ENCODE measurements at regions not wholly inside any gene's neighbourhood (a gene's known extent, or its start where the extent isn't known, plus 50 kb on each side); places are given as distances from the start of the nearest gene placed in this dataset.
"Not testable (repeated sequence)": the region's sequence is repeated elsewhere in the genome, so short reads cannot be mapped to it uniquely, and the experiment has no call there.

DNA sequence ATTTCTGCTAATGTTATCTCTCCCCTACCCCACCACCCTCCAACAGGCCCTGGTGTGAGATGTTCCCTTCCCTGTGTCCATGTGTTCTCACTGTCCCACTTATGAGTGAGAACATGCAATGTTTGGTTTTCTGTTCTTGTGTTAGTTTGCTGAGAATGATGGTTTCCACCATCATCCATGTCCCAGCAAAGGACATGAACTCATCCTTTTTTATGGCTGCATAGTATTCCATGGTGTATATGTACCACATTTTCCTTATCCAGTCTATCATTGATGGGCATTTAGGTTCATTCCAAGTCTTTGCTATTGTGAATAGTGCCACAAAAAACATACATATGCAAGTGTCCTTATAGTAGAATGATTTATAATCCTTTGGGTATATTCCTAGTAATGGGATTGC, 104.5 kb downstream of the ZNF33B start:
- DNase-seq; H3K27ac ChIP-seq; H3K27me3 ChIP-seq; intact Hi-C loops (cut with DNase I); H3K36me3 ChIP-seq; H3K4me1 ChIP-seq; H3K9me3 ChIP-seq; H3K4me3 ChIP-seq (replicated peaks in 1 of 3): not testable (repeated sequence)

GRCh38 chr10:42532996-42533395, 105.4 kb downstream of the ZNF33B start:
- Histone ChIP-seq H3K4me3 (replicated peaks in 1 of 3) (no peak overlapping the region), H3K27me3 (no peaks in the 10 kb centered on the region), H3K27ac (no peak overlapping the region), H3K4me1 (no peaks in the 10 kb centered on the region), H3K9me3 (no peaks in the 10 kb centered on the region), H3K36me3 (no peaks in the 10 kb centered on the region)
- intact Hi-C loops (cut with DNase I) = no loop called here
- TF ChIP-seq, protein P1, sequence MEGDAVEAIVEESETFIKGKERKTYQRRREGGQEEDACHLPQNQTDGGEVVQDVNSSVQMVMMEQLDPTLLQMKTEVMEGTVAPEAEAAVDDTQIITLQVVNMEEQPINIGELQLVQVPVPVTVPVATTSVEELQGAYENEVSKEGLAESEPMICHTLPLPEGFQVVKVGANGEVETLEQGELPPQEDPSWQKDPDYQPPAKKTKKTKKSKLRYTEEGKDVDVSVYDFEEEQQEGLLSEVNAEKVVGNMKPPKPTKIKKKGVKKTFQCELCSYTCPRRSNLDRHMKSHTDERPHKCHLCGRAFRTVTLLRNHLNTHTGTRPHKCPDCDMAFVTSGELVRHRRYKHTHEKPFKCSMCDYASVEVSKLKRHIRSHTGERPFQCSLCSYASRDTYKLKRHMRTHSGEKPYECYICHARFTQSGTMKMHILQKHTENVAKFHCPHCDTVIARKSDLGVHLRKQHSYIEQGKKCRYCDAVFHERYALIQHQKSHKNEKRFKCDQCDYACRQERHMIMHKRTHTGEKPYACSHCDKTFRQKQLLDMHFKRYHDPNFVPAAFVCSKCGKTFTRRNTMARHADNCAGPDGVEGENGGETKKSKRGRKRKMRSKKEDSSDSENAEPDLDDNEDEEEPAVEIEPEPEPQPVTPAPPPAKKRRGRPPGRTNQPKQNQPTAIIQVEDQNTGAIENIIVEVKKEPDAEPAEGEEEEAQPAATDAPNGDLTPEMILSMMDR (IDR thresholded peaks at IDR 0.05) = no peak
- TF ChIP-seq POLR2A (IDR thresholded peaks at IDR 0.05) = no peak
- 97 to 98% methylated on average over 1 of the region's 1 CpG for WGBS, 2 donors
- DNase-seq = no peak

GRCh38 chr10:42523098-42523497, 115.3 kb downstream of the ZNF33B start:
- Histone ChIP-seq H3K9me3 (no peaks in the 10 kb centered on the region), H3K4me3 (replicated peaks in 1 of 3) (no peak overlapping the region), H3K27ac (no peak overlapping the region), H3K4me1 (no peaks in the 10 kb centered on the region), H3K36me3 (peaks cover 38 to 47% of the 10 kb centered on the region in 2 donors), H3K27me3 (no peaks in the 10 kb centered on the region)
- 83 to 95% methylated on average over 2 of the region's 2 CpGs for WGBS, 2 donors
- DNase-seq = no peak
- TF ChIP-seq, protein P1 (IDR thresholded peaks at IDR 0.05) = no peak
- TF ChIP-seq POLR2A (IDR thresholded peaks at IDR 0.05) = no peak
- intact Hi-C loops (cut with DNase I) = no loop called here

DNA sequence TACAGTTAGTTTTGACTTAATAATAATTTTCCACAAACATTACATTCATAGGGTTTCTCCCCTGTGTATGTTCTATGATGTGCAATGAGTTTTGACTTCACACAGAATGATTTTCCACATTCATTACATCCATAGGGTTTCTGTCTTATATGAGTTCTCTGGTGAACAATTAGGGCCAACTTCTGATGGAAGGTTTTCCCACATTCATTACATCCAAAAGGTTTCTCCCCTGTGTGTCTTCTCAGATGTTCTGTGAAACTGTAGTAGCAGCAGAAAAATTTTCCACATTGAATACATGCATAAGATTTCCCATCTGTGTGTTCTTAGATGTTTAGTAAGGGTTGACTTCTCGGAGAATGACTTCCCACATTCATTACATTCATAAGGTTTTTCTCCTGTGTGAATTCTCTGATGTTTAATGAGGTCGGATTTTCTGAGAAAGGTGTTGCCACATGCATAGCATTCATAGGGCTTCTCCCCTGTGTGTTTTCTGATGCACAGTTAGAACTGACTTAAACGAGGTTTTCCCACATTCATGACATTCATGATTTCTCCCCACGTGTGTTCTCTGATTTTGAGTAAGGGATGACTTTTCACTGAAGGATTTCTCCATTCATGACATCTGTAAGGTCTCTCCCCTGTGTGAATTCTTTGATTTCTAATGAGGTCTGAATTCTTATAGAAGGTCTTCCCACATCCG, 118.5 kb downstream of the ZNF33B start:
- WGBS, 2 donors = 86 to 96% methylated on average over 5 of the region's 5 CpGs
- Histone ChIP-seq H3K4me1 (no peaks in the 10 kb centered on the region), H3K27ac (no peak overlapping the region), H3K4me3 (replicated peaks in 1 of 3) (no peak overlapping the region), H3K9me3 (peaks cover 9% of the 10 kb centered on the region), H3K36me3 (peaks cover 38 to 41% of the 10 kb centered on the region in 2 donors), H3K27me3 (no peaks in the 10 kb centered on the region)
- intact Hi-C loops (cut with DNase I) = no loop called here
- no peak for DNase-seq
- TF ChIP-seq, protein P1 (IDR thresholded peaks at IDR 0.05) = no peak
- no peak for TF ChIP-seq POLR2A (IDR thresholded peaks at IDR 0.05)

- Histone ChIP-seq H3K27me3 (no peaks in the 10 kb centered on the region), H3K27ac (no peak overlapping the region), H3K4me3 (replicated peaks in 1 of 3) (no peak overlapping the region), H3K9me3 (peaks cover 9% of the 10 kb centered on the region), H3K36me3 (peaks cover 34 to 35% of the 10 kb centered on the region in 2 donors), H3K4me1 (no peaks in the 10 kb centered on the region)
- WGBS, 2 donors = 96 to 99% methylated on average over 2 of the region's 2 CpGs
- DNase-seq = no peak
- TF ChIP-seq, protein P1 (IDR thresholded peaks at IDR 0.05) = no peak
- TF ChIP-seq POLR2A (IDR thresholded peaks at IDR 0.05) = no peak
- intact Hi-C loops (cut with DNase I) = no loop called here
These were observed 119.3 kb downstream of the ZNF33B start for GRCh38 chr10:42519079-42519478.
